ENCODE measurements at regions not wholly inside any gene's neighbourhood (a gene's known extent, or its start where the extent isn't known, plus 50 kb on each side); places are given as distances from the start of the nearest gene placed in this dataset.

- DNase-seq (ENCODE audit: low spot score), result no peak
Measured at GRCh38 chr3:86175593-86176444, 815.1 kb downstream of the VGLL3 start.

DNA sequence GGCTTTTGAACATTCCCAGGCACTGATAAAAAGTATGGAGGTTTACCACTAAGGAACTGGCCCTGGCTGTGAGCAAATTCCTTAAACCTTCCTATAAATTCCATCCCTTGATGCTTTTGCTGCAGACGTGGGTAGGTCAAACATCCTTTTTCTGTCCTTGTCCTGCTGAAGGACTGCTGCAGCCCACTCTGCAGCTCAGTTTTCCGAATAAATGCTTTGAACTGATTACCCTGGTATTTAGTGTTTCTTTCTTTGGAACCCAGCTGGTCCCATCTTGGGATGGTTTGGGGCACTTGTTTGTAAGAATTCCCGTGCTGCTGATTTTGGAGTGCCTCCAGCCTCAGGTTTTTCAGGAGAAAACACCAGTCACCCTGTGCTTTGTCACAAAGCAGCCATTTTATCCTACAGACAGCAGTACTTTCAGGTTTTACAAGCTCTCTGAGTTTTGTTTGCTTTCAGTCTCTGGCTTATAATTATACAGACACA, 815.9 kb downstream of the VGLL3 start:
- no peak for DNase-seq (ENCODE audit: low spot score)

DNA sequence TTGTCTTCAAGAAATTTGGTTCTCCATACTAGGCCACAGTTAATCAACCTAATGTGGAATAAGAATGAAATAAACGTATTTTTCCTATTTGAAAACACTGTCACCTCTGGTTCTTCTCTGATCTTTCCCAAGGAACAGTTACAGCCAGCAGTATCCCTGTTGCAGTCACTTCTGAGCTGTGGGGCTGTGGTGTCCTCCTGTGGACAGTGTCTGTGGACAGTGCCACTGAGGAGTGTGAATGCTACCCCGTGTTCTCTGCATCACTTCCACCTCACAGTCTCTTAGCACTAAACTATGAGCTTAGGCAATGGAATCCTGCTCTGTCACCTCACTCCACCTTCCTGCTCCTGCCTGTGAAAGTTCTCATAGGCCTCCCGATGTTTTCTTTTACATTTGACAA, 817.5 kb downstream of the VGLL3 start:
- DNase-seq (ENCODE audit: low spot score), result no peak

DNA sequence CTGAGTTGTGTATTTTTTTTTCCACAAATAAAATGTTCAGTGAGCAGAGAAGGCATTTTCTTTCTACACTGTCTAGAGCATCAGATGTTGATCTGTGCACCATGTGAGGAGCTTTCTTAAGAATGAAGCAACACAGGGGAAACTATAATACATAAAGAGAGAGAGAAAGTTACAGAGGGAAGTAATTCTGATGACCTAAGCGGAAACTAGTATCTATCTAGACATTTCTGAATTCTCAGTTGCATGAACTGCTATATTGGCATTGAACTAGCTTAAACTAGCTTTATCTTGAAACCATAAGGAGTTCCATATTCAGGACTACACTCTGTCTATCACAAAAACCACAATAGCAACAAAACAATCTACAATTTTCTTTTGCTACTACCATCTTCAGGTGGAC, 822.4 kb downstream of the VGLL3 start:
- DNase-seq (ENCODE audit: low spot score), result no peak

- DNase-seq (ENCODE audit: low spot score), result no peak
Measured at GRCh38 chr3:86162521-86162920, 828.4 kb downstream of the VGLL3 start.

DNA sequence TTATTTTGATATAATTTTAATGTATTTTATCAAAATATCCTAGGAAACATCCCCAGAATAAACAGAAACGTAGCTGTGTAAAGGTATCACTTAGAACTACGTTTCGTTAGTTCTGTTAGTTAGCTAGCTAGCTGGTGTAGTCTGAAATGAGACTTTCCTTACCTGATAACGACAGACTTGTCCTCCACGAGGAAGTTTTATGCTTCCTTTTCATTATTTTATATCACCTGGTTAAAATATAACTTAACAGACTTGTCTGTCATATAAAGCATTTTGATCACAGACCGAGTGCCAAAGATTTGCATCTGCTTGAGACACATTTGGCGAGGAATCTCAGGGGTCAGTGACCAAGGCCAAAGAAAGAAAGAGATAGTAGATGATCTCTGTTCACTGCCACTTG, 829.5 kb downstream of the VGLL3 start:
- no peak for DNase-seq (ENCODE audit: low spot score)

GRCh38 chr3:86152620-86153019, 838.3 kb downstream of the VGLL3 start:
- no peak for DNase-seq (ENCODE audit: low spot score)

DNA sequence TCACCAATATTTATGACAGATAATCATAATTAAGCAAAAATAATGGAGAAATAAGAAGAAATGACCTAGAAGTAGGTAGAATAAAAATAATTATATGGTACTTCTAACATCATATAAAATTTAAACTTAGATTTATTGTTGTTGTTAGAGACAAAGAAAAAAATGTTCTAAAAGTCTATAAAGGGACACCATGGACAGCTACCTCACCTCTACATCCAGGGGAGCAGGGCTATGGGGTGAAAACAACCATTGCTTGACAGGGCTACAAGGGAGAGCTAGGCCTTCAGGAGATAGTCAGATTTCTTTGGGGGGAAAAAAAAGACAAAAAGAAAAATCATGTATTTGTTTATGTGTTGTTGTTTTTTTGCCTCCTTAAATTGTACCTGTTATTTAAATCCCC, 841.9 kb downstream of the VGLL3 start:
- DNase-seq (ENCODE audit: low spot score), result no peak

- no peak for DNase-seq (ENCODE audit: low spot score)
Measured at GRCh38 chr3:86147119-86147518, 843.8 kb downstream of the VGLL3 start.

DNA sequence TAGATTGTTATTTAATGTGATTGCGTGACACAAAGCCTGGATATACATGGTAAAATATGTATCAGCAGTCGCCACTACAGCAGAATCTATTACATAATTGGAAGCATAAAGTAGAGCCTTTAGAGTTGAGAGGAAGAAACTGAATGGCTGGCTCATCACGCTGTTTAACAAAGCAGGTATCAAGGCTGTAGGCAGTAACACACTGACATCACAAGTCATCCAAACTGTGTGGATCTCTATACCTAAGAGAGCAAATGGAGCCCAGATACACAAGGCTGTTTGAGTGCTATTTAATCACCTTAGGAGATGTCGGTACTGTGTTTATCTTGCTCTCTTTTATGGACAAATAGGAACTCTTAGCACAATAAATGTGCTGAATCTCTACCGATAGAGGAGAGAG, 864.4 kb downstream of the VGLL3 start:
- no peak for DNase-seq (ENCODE audit: low spot score)
